IMR-90 (cell line): ENCODE measurements at regions not wholly inside any gene's neighbourhood (a gene's known extent, or its start where the extent isn't known, plus 50 kb on each side); places are given as distances from the start of the nearest gene placed in this dataset.

ENCODE experiments used
- ATAC-seq: fragments of 200-7000 bp; cut with Tn5 transposase; 2 replicates; pipeline ENCODE4 v1.9.1; 2020; ENCODE audit warnings: low read depth, mild to moderate bottlenecking, moderate library complexity
- BruUV-seq: library from RNA; stranded (reverse); fragments of 400-500 nt; replicated peaks from 2 replicates; lab custom pipeline; 2021; lab: Mats Ljungman, UMichigan
- CTCF ChIA-PET: fragments of 300-600 bp; formaldehyde crosslinking; extraction: SDS; loops from one replicate; lab custom pipeline; 2021; ENCODE audit warnings: antibody characterized with exemption; lab: Yijun Ruan, JAX
- POLR2A ChIA-PET: fragments of 300-600 bp; sonication (Branson Sonifier 250); formaldehyde crosslinking; loops from one replicate; lab custom pipeline; 2022; ENCODE audit warnings: antibody characterized with exemption; ENCODE audit not compliant: unreplicated experiment; lab: Charles Lee
- DNase-seq: peaks from one replicate; pipeline ENCODE4 v3.0.0; 2013
- H2AFZ ChIP-seq: replicated peaks from 2 replicates; pipeline ENCODE3; 2013; ENCODE audit warnings: low read length, mild to moderate bottlenecking; ENCODE audit not compliant: poor library complexity
- H2AK5ac ChIP-seq: 2 replicates; pipeline ENCODE4 v1.6.1; 2013; ENCODE audit warnings: low read depth, low read length, inconsistent platforms
- H2AK9ac ChIP-seq: replicated peaks from 2 replicates; pipeline ENCODE3; 2013; ENCODE audit warnings: mild to moderate bottlenecking, low read depth, low read length, moderate library complexity; ENCODE audit not compliant: poor library complexity
- H2BK120ac ChIP-seq: 2 replicates; pipeline ENCODE4 v1.6.1; 2013; ENCODE audit warnings: low read depth, low read length, inconsistent platforms
- H2BK15ac ChIP-seq: 3 replicates; pipeline ENCODE4 v1.6.1; 2013; ENCODE audit warnings: low read depth, low read length, inconsistent platforms
- H2BK20ac ChIP-seq: 2 replicates; pipeline ENCODE4 v1.6.1; 2013; ENCODE audit warnings: low read depth, mild to moderate bottlenecking, inconsistent platforms, low read length, moderate library complexity
- H2BK5ac ChIP-seq: 2 replicates; pipeline ENCODE4 v1.6.1; 2013; ENCODE audit warnings: mild to moderate bottlenecking, low read depth, low read length, inconsistent platforms; ENCODE audit not compliant: poor library complexity, severe bottlenecking
- H3K14ac ChIP-seq: replicated peaks from 2 replicates; pipeline ENCODE4 v1.6.1; 2013; ENCODE audit warnings: low read depth, low read length, inconsistent platforms
- H3K18ac ChIP-seq: 2 replicates; pipeline ENCODE4 v1.6.1; 2013; ENCODE audit warnings: low read depth, low read length, control low read depth
- H3K23ac ChIP-seq: 2 replicates; pipeline ENCODE4 v1.6.1; 2013; ENCODE audit warnings: low read depth, low read length, inconsistent platforms
- H3K27ac ChIP-seq: 2 replicates; pipeline ENCODE4 v1.5.1; 2013; ENCODE audit warnings: mild to moderate bottlenecking, control low read depth, low read length; ENCODE audit not compliant: insufficient read depth
- H3K27me3 ChIP-seq: 2 replicates; pipeline ENCODE4 v1.6.1; 2013; ENCODE audit warnings: low read length; ENCODE audit not compliant: control insufficient read depth, insufficient read depth
- H3K36me3 ChIP-seq: 2 replicates; pipeline ENCODE4 v1.6.1; 2013; ENCODE audit warnings: low read length, mixed read lengths; ENCODE audit not compliant: control insufficient read depth, insufficient read depth
- H3K4ac ChIP-seq: 2 replicates; pipeline ENCODE4 v1.6.1; 2013; ENCODE audit warnings: low read depth, low read length, inconsistent platforms
- H3K4me1 ChIP-seq: 2 replicates; pipeline ENCODE4 v1.6.1; 2013; ENCODE audit warnings: low read length, mixed read lengths; ENCODE audit not compliant: control insufficient read depth, insufficient read depth
- H3K4me2 ChIP-seq: 2 replicates; pipeline ENCODE4 v1.6.1; 2013; ENCODE audit warnings: low read depth, mild to moderate bottlenecking, control low read depth, low read length, moderate library complexity
- H3K4me3 ChIP-seq: 2 replicates; pipeline ENCODE4 v1.5.1; 2013; ENCODE audit warnings: low read depth, mild to moderate bottlenecking, control low read depth, low read length, moderate library complexity; ENCODE audit not compliant: insufficient read depth
- H3K56ac ChIP-seq: 2 replicates; pipeline ENCODE4 v1.6.1; 2013; ENCODE audit warnings: low read length, inconsistent platforms; ENCODE audit not compliant: insufficient read depth; ENCODE audit errors: extremely low read depth
- H3K79me1 ChIP-seq, 2 experiments: 2 replicates each; pipeline ENCODE4 v1.6.1; 2013; ENCODE audit warnings: low read length in 2 of 2, inconsistent platforms in 1 of 2, low read depth in 1 of 2
- H3K9ac ChIP-seq: 2 replicates; pipeline ENCODE4 v1.6.1; 2013; ENCODE audit warnings: low read depth, low read length, control low read depth
- H3K9me1 ChIP-seq: 2 replicates; pipeline ENCODE4 v1.6.1; 2013; ENCODE audit warnings: low read length, inconsistent platforms; ENCODE audit not compliant: insufficient read depth
- H3K9me3 ChIP-seq: 2 replicates; pipeline ENCODE4 v1.6.1; 2013; ENCODE audit warnings: low read length; ENCODE audit not compliant: control insufficient read depth, insufficient read depth
- H4K20me1 ChIP-seq: 2 replicates; pipeline ENCODE4 v1.6.1; 2013; ENCODE audit warnings: low read length, inconsistent platforms; ENCODE audit not compliant: insufficient read depth
- H4K5ac ChIP-seq: 2 replicates; pipeline ENCODE4 v1.6.1; 2013; ENCODE audit warnings: mild to moderate bottlenecking, low read depth, low read length, control low read depth
- H4K8ac ChIP-seq, 2 experiments: 2 replicates each; pipeline ENCODE4 v1.6.1; 2013; ENCODE audit warnings: low read depth in 2 of 2, low read length in 2 of 2, control low read depth in 1 of 2, inconsistent platforms in 1 of 2
- H4K91ac ChIP-seq: 2 replicates; pipeline ENCODE4 v1.6.1; 2013; ENCODE audit warnings: low read depth, low read length, inconsistent platforms; ENCODE audit not compliant: insufficient read depth
- BHLHE40 ChIP-seq: fragments of 150-350 bp; IDR thresholded peaks from 2 replicates; pipeline ENCODE4 v1.6.1; 2016; ENCODE audit warnings: mild to moderate bottlenecking, low read depth, low read length
- CEBPB ChIP-seq: IDR thresholded peaks from 2 replicates; pipeline ENCODE4 v1.6.1; 2012; ENCODE audit warnings: low read depth, low read length, improper control_type of control experiment
- CHD1 ChIP-seq: IDR thresholded peaks from 2 replicates; pipeline ENCODE4 v1.6.1; 2012; ENCODE audit warnings: low read depth, low read length, improper control_type of control experiment
- CTCF ChIP-seq: conservative IDR thresholded peaks from 2 replicates; pipeline ENCODE4 v1.5.1; 2012; ENCODE audit warnings: mild to moderate bottlenecking, low read depth, low read length, improper control_type of control experiment
- FOS ChIP-seq: fragments of 150-350 bp; IDR thresholded peaks from 2 replicates; pipeline ENCODE4 v1.6.1; 2016; ENCODE audit warnings: low read depth, low read length
- MAFK ChIP-seq: IDR thresholded peaks from 2 replicates; pipeline ENCODE4 v1.6.1; 2012; ENCODE audit warnings: low read depth, low read length, improper control_type of control experiment
- MAZ ChIP-seq: IDR thresholded peaks from 2 replicates; pipeline ENCODE4 v1.6.1; 2012; ENCODE audit warnings: low read depth, mild to moderate bottlenecking, low read length, improper control_type of control experiment, moderate library complexity, borderline replicate concordance
- MXI1 ChIP-seq: IDR thresholded peaks from 2 replicates; pipeline ENCODE4 v1.6.1; 2012; ENCODE audit warnings: low read depth, mild to moderate bottlenecking, low read length, moderate library complexity, borderline replicate concordance
- NFE2L2 ChIP-seq: fragments of 150-350 bp; IDR thresholded peaks from 2 replicates; pipeline ENCODE4 v1.6.1; 2016; ENCODE audit warnings: low read depth, mild to moderate bottlenecking, low read length
- POLR2A ChIP-seq: IDR thresholded peaks from 2 replicates; pipeline ENCODE4 v1.6.1; 2012; ENCODE audit warnings: mild to moderate bottlenecking, low read depth, low read length
- RAD21 ChIP-seq: IDR thresholded peaks from 2 replicates; pipeline ENCODE4 v1.6.1; 2012; ENCODE audit warnings: low read length, improper control_type of control experiment
- RCOR1 ChIP-seq: IDR thresholded peaks from 2 replicates; pipeline ENCODE4 v1.6.1; 2012; ENCODE audit warnings: mild to moderate bottlenecking, low read length, improper control_type of control experiment; ENCODE audit not compliant: insufficient replicate concordance
- RFX5 ChIP-seq: IDR thresholded peaks from 2 replicates; pipeline ENCODE4 v1.8.0; 2012; ENCODE audit warnings: low read depth, mild to moderate bottlenecking, low read length, moderate library complexity
- SMC3 ChIP-seq: fragments of 150-350 bp; IDR thresholded peaks from 2 replicates; pipeline ENCODE4 v1.6.1; 2016; ENCODE audit warnings: low read depth, mild to moderate bottlenecking, antibody characterized with exemption, low read length, moderate library complexity
- WGBS, 2 experiments: methylation state at CpG; one replicate each; pipeline versions ENCODE4 v1.1.5 to v1.1.7; 2013; ENCODE audit warnings: missing lambda C conversion rate in 2 of 2; ENCODE audit not compliant: insufficient read length in 1 of 2; ENCODE audit errors: extremely low coverage in 2 of 2; 5-methylcytosine and 5-hydroxymethylcytosine counted together
- dilution Hi-C: fragments of 300-500 bp; cut with HindIII; formaldehyde crosslinking; loops from one replicate; pipeline ENCODE4 v1.14.3; 2018; ENCODE audit warnings: low sequenced_read_pairs; ENCODE audit not compliant: unreplicated experiment
- in situ Hi-C: fragments of 300-500 bp; cut with MboI; formaldehyde crosslinking; loops from 3 replicates; pipeline ENCODE4 v1.14.3; 2019; ENCODE audit warnings: low sequenced_read_pairs, inconsistent platforms, mixed read lengths
- intact Hi-C: fragments of 100-400 bp; cut with micrococcal nuclease; formaldehyde crosslinking; loops from 2 replicates; pipeline ENCODE4 v1.10.0; 2022
- TF ChIP-seq, protein P1 (sequence below): fragments of 150-350 bp; IDR thresholded peaks from 2 replicates; pipeline ENCODE4 v1.6.1; 2017; ENCODE audit warnings: mild to moderate bottlenecking, antibody characterized with exemption, low read length, low read depth
- TF ChIP-seq, protein P2 (sequence below): fragments of 150-350 bp; IDR thresholded peaks from 2 replicates; pipeline ENCODE4 v1.6.1; 2016; ENCODE audit warnings: low read depth, mild to moderate bottlenecking, low read length, moderate library complexity, borderline replicate concordance

GRCh38 chr19:28446511-28446910 lies 766.4 kb downstream of the UQCRFS1 start:
- in situ Hi-C loops (no loop called here), intact Hi-C loops (no loop called here), dilution Hi-C loops (no loop called here)
- no peaks in the 10 kb centered on the region for H4K20me1 ChIP-seq
- 46% methylated on average over 2 of the region's 12 CpGs; no CpG with 5 or more reads in 1 of the 2 experiments for WGBS, 2 experiments
- no peak overlapping the region for H3K27ac ChIP-seq
- no peak for TF ChIP-seq RAD21
- no peak for TF ChIP-seq POLR2A
- TF ChIP-seq CTCF: no peak
- TF ChIP-seq CHD1: no peak
- TF ChIP-seq, protein P1, sequence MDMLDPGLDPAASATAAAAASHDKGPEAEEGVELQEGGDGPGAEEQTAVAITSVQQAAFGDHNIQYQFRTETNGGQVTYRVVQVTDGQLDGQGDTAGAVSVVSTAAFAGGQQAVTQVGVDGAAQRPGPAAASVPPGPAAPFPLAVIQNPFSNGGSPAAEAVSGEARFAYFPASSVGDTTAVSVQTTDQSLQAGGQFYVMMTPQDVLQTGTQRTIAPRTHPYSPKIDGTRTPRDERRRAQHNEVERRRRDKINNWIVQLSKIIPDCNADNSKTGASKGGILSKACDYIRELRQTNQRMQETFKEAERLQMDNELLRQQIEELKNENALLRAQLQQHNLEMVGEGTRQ: no peak
- no peak for TF ChIP-seq CEBPB
- TF ChIP-seq MXI1: no peak
- no peak for TF ChIP-seq SMC3
- no peak for TF ChIP-seq RCOR1
- TF ChIP-seq, protein P2, sequence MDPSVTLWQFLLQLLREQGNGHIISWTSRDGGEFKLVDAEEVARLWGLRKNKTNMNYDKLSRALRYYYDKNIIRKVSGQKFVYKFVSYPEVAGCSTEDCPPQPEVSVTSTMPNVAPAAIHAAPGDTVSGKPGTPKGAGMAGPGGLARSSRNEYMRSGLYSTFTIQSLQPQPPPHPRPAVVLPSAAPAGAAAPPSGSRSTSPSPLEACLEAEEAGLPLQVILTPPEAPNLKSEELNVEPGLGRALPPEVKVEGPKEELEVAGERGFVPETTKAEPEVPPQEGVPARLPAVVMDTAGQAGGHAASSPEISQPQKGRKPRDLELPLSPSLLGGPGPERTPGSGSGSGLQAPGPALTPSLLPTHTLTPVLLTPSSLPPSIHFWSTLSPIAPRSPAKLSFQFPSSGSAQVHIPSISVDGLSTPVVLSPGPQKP: no peak
- no peak for TF ChIP-seq MAFK
- no peak for TF ChIP-seq NFE2L2
- no peak for TF ChIP-seq FOS
- TF ChIP-seq MAZ: no peak
- no peak for TF ChIP-seq BHLHE40
- TF ChIP-seq RFX5: no peak
- no peaks in the 10 kb centered on the region for H3K27me3 ChIP-seq
- POLR2A ChIA-PET: no interaction called here
- H3K79me1 ChIP-seq: no peaks in the 10 kb centered on the region
- no peak overlapping the region for H2AFZ ChIP-seq
- H3K9ac ChIP-seq: no peak overlapping the region
- H3K4me2 ChIP-seq: no peak overlapping the region
- H3K4me1 ChIP-seq: no peaks in the 10 kb centered on the region
- no peak for DNase-seq
- H2AK5ac ChIP-seq: no peak overlapping the region
- no peak overlapping the region for H4K8ac ChIP-seq
- H3K9me3 ChIP-seq: peaks cover 12% of the 10 kb centered on the region
- no peak overlapping the region for H3K56ac ChIP-seq
- no peak overlapping the region for H2BK15ac ChIP-seq
- H3K9me1 ChIP-seq: no peaks in the 10 kb centered on the region
- no peak overlapping the region for H4K5ac ChIP-seq
- no peak overlapping the region for H4K91ac ChIP-seq
- no peak overlapping the region for H3K4ac ChIP-seq
- no peak overlapping the region for H2BK120ac ChIP-seq
- no peak overlapping the region for H2AK9ac ChIP-seq
- no peak overlapping the region for H3K18ac ChIP-seq
- ATAC-seq: no peak
- H2BK20ac ChIP-seq: no peak overlapping the region
- no peak overlapping the region for H3K14ac ChIP-seq
- no peak overlapping the region for H2BK5ac ChIP-seq
- no peak overlapping the region for H3K23ac ChIP-seq
- no TSS peak for BruUV-seq
- no peaks in the 10 kb centered on the region for H3K36me3 ChIP-seq
- no peak overlapping the region for H3K4me3 ChIP-seq
- CTCF ChIA-PET: no interaction called here
